NCI-H1105 (cell line): ENCODE measurements at regions not wholly inside any gene's neighbourhood (a gene's known extent, or its start where the extent isn't known, plus 50 kb on each side); places are given as distances from the start of the nearest gene placed in this dataset.

Experiments used
- DNase-seq: peaks from one replicate; lab custom pipeline; 2025; lab: John Stamatoyannopoulos, UW

- no peak for DNase-seq
Observed at GRCh38 chr14:49971156-49972130, 78.6 kb downstream of the ARF6 start.

GRCh38 chr14:49972131-49972671 lies 79.3 kb downstream of the ARF6 start:
- DNase-seq = peak; percentile 5

- DNase-seq = no peak
Observed at GRCh38 chr14:49972823-49973222, 79.9 kb downstream of the ARF6 start.

GRCh38 chr14:49975276-49975675 lies 82.4 kb downstream of the ARF6 start:
- no peak for DNase-seq

- no peak for DNase-seq
Observed at GRCh38 chr14:49975799-49976198, 82.9 kb downstream of the ARF6 start.

- DNase-seq = no peak
Observed at GRCh38 chr14:49977126-49977841, 84.4 kb downstream of the ARF6 start.

GRCh38 chr14:49980027-49980426 lies 87.1 kb downstream of the ARF6 start:
- DNase-seq = no peak

GRCh38 chr14:49982082-49982481 lies 89.2 kb downstream of the ARF6 start:
- DNase-seq = no peak

- no peak for DNase-seq
Observed at GRCh38 chr14:49982501-49982951, 89.6 kb downstream of the ARF6 start.

GRCh38 chr14:49984424-49984823 lies 91.5 kb downstream of the ARF6 start:
- no peak for DNase-seq

GRCh38 chr14:49986343-49987014 lies 93.6 kb downstream of the ARF6 start:
- DNase-seq = no peak

- no peak for DNase-seq
Observed at GRCh38 chr14:49988080-49988990, 95.5 kb downstream of the ARF6 start.

GRCh38 chr14:49989966-49990365 lies 97.1 kb downstream of the ARF6 start:
- no peak for DNase-seq

GRCh38 chr14:49991491-49991890 lies 98.6 kb downstream of the ARF6 start:
- DNase-seq = no peak

GRCh38 chr14:49992036-49992435 lies 99.2 kb downstream of the ARF6 start:
- DNase-seq = no peak

- DNase-seq = no peak
Observed at GRCh38 chr14:49992448-49992847, 99.6 kb downstream of the ARF6 start.

- no peak for DNase-seq
Observed at GRCh38 chr14:49992901-49993339, 100.0 kb downstream of the ARF6 start.

- no peak for DNase-seq
Observed at GRCh38 chr14:49993565-49993964, 100.7 kb downstream of the ARF6 start.

- no peak for DNase-seq
Observed at GRCh38 chr14:49994951-49995561, 102.2 kb downstream of the ARF6 start.

- no peak for DNase-seq
Observed at GRCh38 chr14:49997991-49998390, 105.1 kb downstream of the ARF6 start.
